Retinal pigment epithelial cell (primary cell): ENCODE measurements at regions not wholly inside any gene's neighbourhood (a gene's known extent, or its start where the extent isn't known, plus 50 kb on each side); places are given as distances from the start of the nearest gene placed in this dataset.

Source experiments
- DNase-seq: peaks from one replicate; pipeline ENCODE4 v3.0.0-alpha.2; 2010; ENCODE audit warnings: low read depth
- H3K4me3 ChIP-seq: 2 replicates; pipeline ENCODE4 v1.5.1; 2011; ENCODE audit warnings: mild to moderate bottlenecking, low read length, control low read depth, moderate library complexity
- TF ChIP-seq, protein P1 (sequence below): conservative IDR thresholded peaks from 2 replicates; pipeline ENCODE4 v1.5.1; 2011; ENCODE audit warnings: low read depth, low read length, control low read depth, inconsistent platforms

DNA sequence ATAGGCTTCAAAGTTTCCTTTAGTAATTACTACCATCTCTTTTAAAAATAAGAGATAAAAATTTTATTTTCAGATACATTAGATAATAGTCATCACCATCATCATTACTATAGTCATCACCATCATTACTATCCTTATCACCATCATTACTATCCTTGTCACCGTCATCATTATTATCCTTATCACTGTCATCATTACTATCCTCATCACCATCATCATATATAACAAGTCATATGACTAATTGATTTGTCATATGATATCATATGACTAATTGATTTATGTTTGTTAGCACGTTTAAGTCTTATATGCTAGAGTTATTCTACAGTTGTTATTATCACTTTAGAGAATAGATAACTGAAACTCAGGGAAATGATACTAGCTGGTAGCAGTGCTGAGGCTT, 382.1 kb upstream of the CDH18 start:
- no peak for DNase-seq
- H3K4me3 ChIP-seq = no peak overlapping the region
- TF ChIP-seq, protein P1, sequence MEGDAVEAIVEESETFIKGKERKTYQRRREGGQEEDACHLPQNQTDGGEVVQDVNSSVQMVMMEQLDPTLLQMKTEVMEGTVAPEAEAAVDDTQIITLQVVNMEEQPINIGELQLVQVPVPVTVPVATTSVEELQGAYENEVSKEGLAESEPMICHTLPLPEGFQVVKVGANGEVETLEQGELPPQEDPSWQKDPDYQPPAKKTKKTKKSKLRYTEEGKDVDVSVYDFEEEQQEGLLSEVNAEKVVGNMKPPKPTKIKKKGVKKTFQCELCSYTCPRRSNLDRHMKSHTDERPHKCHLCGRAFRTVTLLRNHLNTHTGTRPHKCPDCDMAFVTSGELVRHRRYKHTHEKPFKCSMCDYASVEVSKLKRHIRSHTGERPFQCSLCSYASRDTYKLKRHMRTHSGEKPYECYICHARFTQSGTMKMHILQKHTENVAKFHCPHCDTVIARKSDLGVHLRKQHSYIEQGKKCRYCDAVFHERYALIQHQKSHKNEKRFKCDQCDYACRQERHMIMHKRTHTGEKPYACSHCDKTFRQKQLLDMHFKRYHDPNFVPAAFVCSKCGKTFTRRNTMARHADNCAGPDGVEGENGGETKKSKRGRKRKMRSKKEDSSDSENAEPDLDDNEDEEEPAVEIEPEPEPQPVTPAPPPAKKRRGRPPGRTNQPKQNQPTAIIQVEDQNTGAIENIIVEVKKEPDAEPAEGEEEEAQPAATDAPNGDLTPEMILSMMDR = no peak

DNA sequence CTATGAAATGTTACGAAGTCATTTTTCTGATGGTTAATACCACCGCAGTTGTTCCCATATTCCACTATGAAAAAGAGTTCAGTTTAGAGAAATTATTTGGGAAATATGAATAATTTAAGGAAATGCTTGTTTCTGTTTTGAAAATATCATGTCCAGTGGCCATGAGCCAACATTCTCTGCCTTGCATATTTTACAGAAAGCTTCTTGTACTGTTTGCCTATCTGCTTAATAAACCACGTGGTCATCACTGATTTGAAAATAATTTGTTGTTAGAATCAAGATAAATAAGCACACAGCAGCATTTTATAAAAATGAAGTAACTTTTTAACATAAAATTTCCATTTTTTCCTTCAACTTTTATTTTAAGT, 381.5 kb upstream of the CDH18 start:
- no peak for DNase-seq
- no peak overlapping the region for H3K4me3 ChIP-seq
- TF ChIP-seq, protein P1 = no peak

DNA sequence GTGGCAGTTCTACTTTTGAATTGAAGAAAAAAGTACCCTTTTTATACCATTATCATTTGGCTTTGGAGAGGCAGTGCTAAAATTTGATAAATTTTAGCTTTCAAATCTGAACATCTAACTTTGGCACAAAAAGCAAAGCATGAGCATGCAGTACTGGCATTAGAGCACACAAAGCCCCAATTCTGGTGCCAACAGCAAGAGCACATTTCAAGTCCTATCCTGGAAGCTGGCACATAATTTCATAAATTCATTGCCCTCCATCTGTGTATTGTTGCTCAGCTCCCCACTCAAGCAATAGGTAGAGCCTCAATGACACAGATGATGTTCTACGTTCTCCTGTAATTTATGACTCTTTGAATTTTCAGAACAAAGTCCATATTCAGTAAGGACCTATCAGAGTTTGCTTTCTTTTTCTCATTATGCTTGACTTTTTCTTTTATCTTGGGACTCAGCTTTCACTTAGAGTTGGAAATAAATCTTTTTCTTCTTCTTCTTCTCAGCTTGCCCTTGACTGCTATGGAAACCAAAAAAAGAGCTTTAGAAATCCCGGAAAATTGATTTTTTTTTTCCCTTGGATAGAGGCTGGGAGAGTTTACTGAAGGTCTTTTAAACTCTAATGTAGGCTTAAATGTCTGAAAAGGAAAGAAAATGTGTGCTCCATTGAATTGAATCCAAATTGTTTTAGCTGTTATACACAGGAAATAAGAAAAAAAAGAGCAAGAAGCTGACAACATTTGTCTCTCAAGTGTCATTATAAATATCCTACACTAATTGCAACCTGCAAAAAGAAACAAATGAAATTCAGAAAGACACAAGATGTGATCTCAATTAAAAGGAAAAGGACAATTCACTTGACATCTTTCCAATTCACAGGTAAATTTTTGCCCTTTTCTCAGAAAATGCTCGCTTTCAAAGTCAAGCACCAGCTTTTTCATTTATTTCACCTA, 380.8 kb upstream of the CDH18 start:
- no peak overlapping the region for H3K4me3 ChIP-seq
- TF ChIP-seq, protein P1 = no peak
- DNase-seq = no peak

DNA sequence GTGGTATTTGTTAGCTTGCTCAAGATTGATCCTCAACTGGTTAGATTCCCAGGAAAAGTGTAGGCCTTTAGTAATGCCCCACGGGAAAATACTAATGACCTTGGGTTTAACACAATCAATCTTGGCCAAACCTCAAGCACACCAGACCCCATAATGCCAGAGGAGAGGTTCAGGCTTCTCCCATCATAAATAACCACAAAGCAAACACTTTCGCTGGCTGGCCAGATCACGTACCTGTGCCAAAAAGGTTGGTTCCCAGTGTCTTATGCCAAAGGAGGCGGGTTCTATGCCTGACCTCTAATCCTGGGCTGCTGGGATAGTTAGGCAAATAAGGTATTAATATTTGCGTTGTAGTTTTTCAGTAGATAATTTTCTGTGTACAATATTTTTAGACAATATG, 379.2 kb upstream of the CDH18 start:
- no peak for DNase-seq
- TF ChIP-seq, protein P1 = no peak
- H3K4me3 ChIP-seq = no peak overlapping the region

DNA sequence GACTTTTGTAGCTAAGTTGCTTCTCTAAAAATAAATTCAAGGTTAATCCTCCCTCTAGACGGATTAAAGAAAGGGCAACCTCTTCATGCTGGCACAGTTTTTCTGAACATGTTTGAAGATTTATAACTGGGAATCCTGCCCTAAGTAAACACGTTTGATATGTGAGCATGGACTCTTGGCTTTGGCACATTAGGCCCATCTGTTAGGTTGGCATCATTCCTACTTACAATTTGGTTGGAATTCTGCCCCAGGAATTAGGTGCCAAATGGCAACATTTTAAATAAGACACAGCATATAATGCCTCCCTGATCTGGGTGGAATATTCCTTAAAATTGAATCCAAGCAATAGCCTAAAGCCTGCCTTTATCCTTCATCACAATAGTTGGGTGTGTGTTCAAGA, 372.3 kb upstream of the CDH18 start:
- DNase-seq = peak; percentile 59
- TF ChIP-seq, protein P1 = no peak
- no peak overlapping the region for H3K4me3 ChIP-seq

DNA sequence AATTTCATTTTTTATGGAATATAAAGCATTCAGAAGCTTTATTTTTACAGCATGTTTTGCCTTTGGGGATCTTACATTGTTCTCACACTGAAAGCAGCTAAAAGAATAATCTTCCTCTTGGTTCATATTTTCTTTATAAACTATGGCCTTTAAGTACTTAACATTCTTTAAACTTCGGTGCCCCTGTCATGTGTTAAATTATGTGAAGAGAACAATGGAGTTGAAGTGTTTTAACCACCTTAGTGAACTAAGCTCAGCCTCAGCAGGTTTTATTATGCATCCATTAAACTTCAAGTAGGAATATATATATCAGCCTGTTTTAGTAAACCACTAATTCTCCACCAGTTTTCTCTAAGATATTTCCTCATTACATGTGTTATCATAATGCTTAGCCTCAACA, 371.4 kb upstream of the CDH18 start:
- TF ChIP-seq, protein P1 = no peak
- DNase-seq = peak; percentile 60
- no peak overlapping the region for H3K4me3 ChIP-seq

DNA sequence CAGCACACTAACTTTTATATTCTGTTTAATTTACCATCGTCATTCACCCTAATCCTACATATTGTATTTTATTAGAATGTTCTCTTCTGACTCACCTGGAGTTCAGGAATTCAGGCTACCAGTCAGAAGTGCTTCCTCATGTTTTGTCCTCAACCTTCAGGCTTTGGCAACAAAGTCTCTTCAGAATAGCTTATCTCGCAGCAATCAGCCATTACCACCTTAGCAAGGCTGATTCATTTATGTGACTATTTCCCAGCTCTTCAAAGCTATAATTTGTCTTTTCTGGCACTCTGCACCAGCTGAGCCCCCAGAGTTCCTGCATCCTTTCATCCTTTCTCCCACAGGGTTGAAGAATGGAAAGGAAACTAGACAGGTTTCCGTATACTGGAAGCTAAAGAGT, 365.5 kb upstream of the CDH18 start:
- no peak overlapping the region for H3K4me3 ChIP-seq
- TF ChIP-seq, protein P1 = no peak
- DNase-seq = no peak
